ENCODE measurements at regions not wholly inside any gene's neighbourhood (a gene's known extent, or its start where the extent isn't known, plus 50 kb on each side); places are given as distances from the start of the nearest gene placed in this dataset.

GRCh38 chr14:59100205-59100604 is 88.3 kb upstream of the DAAM1 start:
- BruUV-seq (replicated peaks) = no TSS peak
- in situ Hi-C loops (cut with HindIII; ENCODE audit: extremely low pct_ligation_motif_present, low pct_unique_long_range_greater_than_20kb) = no loop called here
- Histone ChIP-seq H3K4me2 (ENCODE audit: low read depth, low read length) (no peak overlapping the region), H3K79me2 (ENCODE audit: insufficient read depth, low read length) (no peaks in the 10 kb centered on the region), H3K4me3 (replicated peaks in 1 of 3; ENCODE audit: insufficient read depth in 1 of 3, low read depth in 2 of 3, low read length in 3 of 3) (no peak overlapping the region), H2AFZ (ENCODE audit: low read length) (no peak overlapping the region), H3K4me1 (ENCODE audit: insufficient read depth, low read length) (no peaks in the 10 kb centered on the region), H3K9ac (ENCODE audit: insufficient read depth, low read depth, low read length) (no peak overlapping the region), H3K36me3 (replicated peaks in 1 of 2; ENCODE audit: control insufficient read depth in 1 of 2, insufficient read depth in 2 of 2, low read length in 2 of 2) (no peaks in the 10 kb centered on the region), H4K20me1 (ENCODE audit: insufficient read depth, low read length) (no peaks in the 10 kb centered on the region), H3K27ac (ENCODE audit: extremely low read length, insufficient read depth, low read length) (no peak overlapping the region), H3K27me3 (ENCODE audit: control insufficient read depth in 1 of 2, insufficient read depth in 2 of 2, low read length in 2 of 2) (no peaks in the 10 kb centered on the region), H3K9me3 (ENCODE audit: low read length) (no peaks in the 10 kb centered on the region)
- no peak for DNase-seq (ENCODE audit: low spot score)
- 28% methylated on average over 4 of the region's 4 CpGs for WGBS (ENCODE audit: low lambda C conversion rate)
- ChIA-PET CTCF (ENCODE audit: low intra/inter-chr PET ratio, low total read pairs) (no interaction called here), POLR2A (no interaction called here)
- no peak for FAIRE-seq
- TF ChIP-seq MAFK (conservative IDR thresholded peaks at IDR 0.05 in 1 of 2, IDR thresholded peaks at IDR 0.05 in 1 of 2; ENCODE audit: low read length in 2 of 2) = peak; percentile 97 to 99
- TF ChIP-seq THAP7 (CRISPR knock-in tag; IDR thresholded peaks at IDR 0.05) = no peak
- peak; percentile 98 for TF ChIP-seq MAFF (IDR thresholded peaks at IDR 0.05; ENCODE audit: low read depth, low read length)
- ATAC-seq = no peak
- intact Hi-C loops (cut with micrococcal nuclease; ENCODE audit: unreplicated experiment) = no loop called here

GRCh38 chr14:59101476-59101875 is 87.0 kb upstream of the DAAM1 start:
- ATAC-seq (no peak), DNase-seq (ENCODE audit: low spot score) (no peak), FAIRE-seq (no peak)
- ChIA-PET POLR2A (no interaction called here), CTCF (ENCODE audit: low intra/inter-chr PET ratio, low total read pairs) (no interaction called here)
- Histone ChIP-seq H3K4me2 (ENCODE audit: low read depth, low read length) (no peak overlapping the region), H3K9ac (ENCODE audit: insufficient read depth, low read depth, low read length) (no peak overlapping the region), H3K27ac (ENCODE audit: extremely low read length, insufficient read depth, low read length) (no peak overlapping the region), H2AFZ (ENCODE audit: low read length) (no peak overlapping the region), H3K4me1 (ENCODE audit: insufficient read depth, low read length) (no peaks in the 10 kb centered on the region), H3K79me2 (ENCODE audit: insufficient read depth, low read length) (no peaks in the 10 kb centered on the region), H3K9me3 (ENCODE audit: low read length) (no peaks in the 10 kb centered on the region), H3K4me3 (replicated peaks in 1 of 3; ENCODE audit: insufficient read depth in 1 of 3, low read depth in 2 of 3, low read length in 3 of 3) (no peak overlapping the region), H4K20me1 (ENCODE audit: insufficient read depth, low read length) (no peaks in the 10 kb centered on the region), H3K27me3 (ENCODE audit: control insufficient read depth in 1 of 2, insufficient read depth in 2 of 2, low read length in 2 of 2) (no peaks in the 10 kb centered on the region), H3K36me3 (replicated peaks in 1 of 2; ENCODE audit: control insufficient read depth in 1 of 2, insufficient read depth in 2 of 2, low read length in 2 of 2) (no peaks in the 10 kb centered on the region)
- in situ Hi-C loops (cut with HindIII; ENCODE audit: extremely low pct_ligation_motif_present, low pct_unique_long_range_greater_than_20kb) = no loop called here
- BruUV-seq (replicated peaks) = no TSS peak
- intact Hi-C loops (cut with micrococcal nuclease; ENCODE audit: unreplicated experiment) = no loop called here
- TF ChIP-seq ZNF350 (CRISPR knock-in tag; IDR thresholded peaks at IDR 0.05; ENCODE audit: borderline replicate concordance, low read depth) (no peak), ZNF101 (CRISPR knock-in tag; IDR thresholded peaks at IDR 0.05; ENCODE audit: borderline replicate concordance, low read depth) (no peak), HMG20A (CRISPR knock-in tag; IDR thresholded peaks at IDR 0.05; ENCODE audit: borderline replicate concordance) (no peak), ATF4 (CRISPR knock-in tag; IDR thresholded peaks at IDR 0.05) (no peak), ZNF124 (CRISPR knock-in tag; IDR thresholded peaks at IDR 0.05) (no peak), ZNF496 (CRISPR knock-in tag; IDR thresholded peaks at IDR 0.05; ENCODE audit: insufficient replicate concordance) (no peak), STAG1 (CRISPR knock-in tag; IDR thresholded peaks at IDR 0.05) (no peak), ZHX2 (IDR thresholded peaks at IDR 0.05; ENCODE audit: low read depth) (no peak), ZHX2 (CRISPR knock-in tag; IDR thresholded peaks at IDR 0.05; ENCODE audit: borderline replicate concordance) (no peak), KDM6A (CRISPR knock-in tag; IDR thresholded peaks at IDR 0.05; ENCODE audit: low read depth) (no peak)

Measured in HepG2 (cell line).